Activated T-helper 1 cell treated with anti-CD3 and anti-CD28 coated beads, Interleukin-2, amount 50 U/mL, for 16 hours (primary cell): ENCODE measurements at regions not wholly inside any gene's neighbourhood (a gene's known extent, or its start where the extent isn't known, plus 50 kb on each side); places are given as distances from the start of the nearest gene placed in this dataset.
A peak's percentile ranks its signal among the peaks of the same experiment; 100 is the strongest.
"Not testable (repeated sequence)": the region's sequence is repeated elsewhere in the genome, so short reads cannot be mapped to it uniquely, and the experiment has no call there.

Source experiments
- DNase-seq, 2 donors: peaks; one replicate each; pipeline ENCODE4 v3.0.0-alpha.2; 2020; ENCODE audit warnings: low read depth in 1 of 2, low spot score in 1 of 2

- no peak for DNase-seq
Measured at GRCh38 chr6:9062596-9062995, 627.3 kb upstream of the SLC35B3 start.

DNA sequence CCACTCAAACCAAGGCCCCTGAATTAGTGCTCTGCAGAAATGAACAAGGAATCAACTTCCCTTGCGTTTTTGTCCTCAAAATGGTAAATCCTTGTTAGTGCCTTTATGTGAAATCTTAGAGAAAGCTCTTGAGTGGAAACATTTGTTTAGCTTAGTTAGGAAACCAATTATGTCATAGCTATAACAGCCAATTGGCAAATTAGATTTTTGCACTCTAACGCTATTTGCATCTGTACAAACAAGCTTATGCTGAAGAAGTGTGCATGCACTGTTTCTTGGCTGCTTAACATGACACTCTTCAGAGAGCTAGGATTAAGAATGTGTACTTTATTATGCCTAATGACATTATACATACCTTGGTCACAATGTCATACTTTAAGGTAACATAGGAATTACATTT, 622.6 kb upstream of the SLC35B3 start:
- DNase-seq = no peak

- no peak for DNase-seq
Measured at GRCh38 chr6:9056556-9056955, 621.2 kb upstream of the SLC35B3 start.

DNA sequence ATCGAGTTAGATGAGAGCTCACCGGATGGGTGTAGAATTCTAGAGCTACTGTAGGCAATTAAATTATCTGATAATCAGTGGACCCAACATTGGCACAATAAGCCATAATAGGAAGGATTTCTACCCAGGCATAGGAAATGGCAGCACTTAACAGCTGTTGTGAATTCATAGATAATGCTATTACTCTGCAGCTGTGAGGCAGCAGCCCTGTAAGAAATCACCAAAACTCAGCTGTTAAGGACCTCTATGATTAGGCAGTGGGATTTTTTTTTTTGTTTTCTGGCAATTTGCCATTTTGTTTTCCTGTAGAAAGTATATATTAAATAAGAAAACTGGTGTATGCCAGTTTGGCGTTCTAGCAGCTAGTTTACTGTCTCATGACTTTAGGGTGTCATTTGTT, 609.1 kb upstream of the SLC35B3 start:
- DNase-seq = no peak

- DNase-seq = no peak
Measured at GRCh38 chr6:9040718-9041117, 605.4 kb upstream of the SLC35B3 start.

GRCh38 chr6:9039258-9039657, 603.9 kb upstream of the SLC35B3 start:
- DNase-seq = no peak

DNA sequence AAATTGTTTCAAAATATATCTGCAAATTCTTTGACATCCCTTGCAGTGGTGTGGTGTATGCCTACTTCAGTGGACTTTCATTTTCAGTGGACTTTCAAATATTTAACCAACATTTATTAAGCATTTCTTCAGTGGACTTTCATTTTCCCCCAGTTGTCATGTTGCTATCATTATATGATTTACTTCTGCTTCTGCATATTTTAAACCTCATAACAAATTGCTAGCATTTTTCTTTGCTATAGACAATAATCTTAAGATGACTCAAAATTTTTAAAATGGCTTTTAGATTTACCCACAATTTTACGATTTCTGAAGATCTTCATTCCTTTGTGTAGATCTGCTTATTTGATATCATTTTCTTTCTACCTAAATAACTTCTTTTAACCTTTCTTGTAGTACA, 592.7 kb upstream of the SLC35B3 start:
- no peak for DNase-seq

DNA sequence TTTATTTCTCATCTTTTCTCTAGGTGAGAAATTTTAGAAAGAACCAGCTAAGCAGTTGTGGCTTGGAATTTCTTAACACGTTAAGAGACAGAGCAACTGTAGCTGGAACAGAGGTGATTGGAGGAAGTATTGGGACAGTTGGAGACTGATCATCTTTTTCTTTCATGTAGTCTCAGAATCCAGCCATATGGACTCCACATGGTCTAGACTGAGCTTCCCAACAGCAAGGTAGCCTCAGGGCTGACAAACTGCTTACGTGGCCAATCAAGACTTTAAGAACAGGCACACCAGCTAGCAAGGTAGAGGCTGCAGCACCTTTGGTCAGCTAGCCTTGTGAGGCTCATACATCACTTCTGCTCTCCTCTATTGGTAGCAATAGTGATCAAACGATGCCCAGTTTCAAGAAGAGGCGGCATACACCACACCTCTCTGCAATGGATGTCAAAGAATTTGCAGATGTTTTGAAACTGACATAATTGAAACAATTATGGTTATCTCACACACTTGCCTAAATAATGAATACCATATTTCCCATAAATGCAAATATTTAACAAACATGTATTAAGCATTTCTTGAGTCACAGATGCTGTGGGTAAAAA, 590.5 kb upstream of the SLC35B3 start:
- no peak for DNase-seq

DNA sequence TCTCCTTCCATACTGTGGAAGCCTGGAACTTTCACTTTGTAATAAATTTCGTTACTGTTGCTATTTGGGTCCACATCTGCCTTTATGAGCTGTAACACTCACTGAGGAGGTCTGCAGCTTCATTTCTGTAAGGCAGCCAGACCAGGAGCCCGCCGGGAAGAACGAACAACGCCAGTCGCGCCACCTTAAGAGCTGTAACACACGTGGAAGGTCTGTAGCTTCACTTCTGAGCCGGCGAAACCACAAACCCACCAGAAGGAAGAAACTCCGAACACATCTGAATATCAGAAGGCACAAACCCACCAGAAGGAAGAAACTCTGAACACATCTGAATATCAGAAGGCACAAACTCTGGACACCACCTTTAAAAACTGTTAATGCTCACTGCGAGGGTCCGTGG, 589.9 kb upstream of the SLC35B3 start:
- no peak for DNase-seq

GRCh38 chr6:9024246-9024645, 588.9 kb upstream of the SLC35B3 start:
- DNase-seq = not testable (repeated sequence)

DNA sequence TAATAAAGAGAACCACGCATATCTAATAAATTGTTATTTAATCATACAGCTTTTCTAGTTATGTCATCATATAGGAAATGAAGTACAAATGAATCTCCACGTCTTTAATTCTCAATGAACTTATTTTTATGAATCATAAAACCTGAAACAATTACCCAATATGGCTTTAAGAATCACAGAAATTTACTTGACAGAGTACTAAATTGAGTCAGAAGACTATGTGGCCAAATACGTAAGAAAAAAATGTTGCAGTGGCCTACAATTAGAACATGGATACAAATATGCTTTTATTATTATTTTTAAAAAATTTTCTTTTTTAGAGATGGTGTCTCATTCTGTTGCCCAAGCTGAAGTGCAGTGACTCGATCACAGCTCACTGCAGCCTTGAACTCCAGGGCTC, 584.7 kb upstream of the SLC35B3 start:
- DNase-seq = no peak

DNA sequence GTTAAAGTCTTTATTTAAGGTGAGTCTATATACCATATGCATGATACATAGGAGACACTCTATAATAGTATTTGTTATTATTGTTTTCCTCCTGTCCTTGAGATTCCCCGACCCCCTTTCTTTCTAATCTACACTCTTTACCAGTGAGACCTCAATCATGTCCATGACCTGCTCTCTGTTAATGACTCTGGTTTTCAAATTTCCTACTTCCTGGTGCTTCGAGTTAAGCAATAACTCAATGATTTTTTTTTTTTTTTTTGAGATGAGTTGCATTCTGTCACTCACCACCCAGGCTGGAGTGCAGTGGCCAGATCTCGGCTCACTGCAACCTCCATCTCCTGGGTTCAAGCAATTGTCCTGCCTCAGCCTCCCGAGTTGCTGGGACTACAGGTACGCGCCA, 574.6 kb upstream of the SLC35B3 start:
- DNase-seq = no peak

DNA sequence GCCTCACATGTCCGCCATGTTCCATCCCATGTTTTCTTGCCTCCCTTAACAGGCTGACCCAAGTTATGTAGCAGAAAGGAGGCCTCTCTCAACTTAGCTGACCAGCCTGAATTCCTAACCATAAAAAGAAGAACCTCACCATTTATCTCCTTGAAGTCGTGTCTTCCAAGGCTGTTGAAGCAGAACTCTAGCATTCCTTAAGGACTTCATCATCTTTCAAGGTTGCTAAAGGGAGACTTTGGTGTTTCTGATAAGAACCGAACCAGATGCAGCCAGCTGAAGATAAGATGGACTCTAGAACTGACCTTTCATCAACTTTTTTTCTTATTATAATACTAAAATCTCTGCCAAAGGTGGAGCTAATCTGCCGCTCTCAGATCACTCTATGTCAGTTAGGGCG, 571.7 kb upstream of the SLC35B3 start:
- no peak for DNase-seq

DNA sequence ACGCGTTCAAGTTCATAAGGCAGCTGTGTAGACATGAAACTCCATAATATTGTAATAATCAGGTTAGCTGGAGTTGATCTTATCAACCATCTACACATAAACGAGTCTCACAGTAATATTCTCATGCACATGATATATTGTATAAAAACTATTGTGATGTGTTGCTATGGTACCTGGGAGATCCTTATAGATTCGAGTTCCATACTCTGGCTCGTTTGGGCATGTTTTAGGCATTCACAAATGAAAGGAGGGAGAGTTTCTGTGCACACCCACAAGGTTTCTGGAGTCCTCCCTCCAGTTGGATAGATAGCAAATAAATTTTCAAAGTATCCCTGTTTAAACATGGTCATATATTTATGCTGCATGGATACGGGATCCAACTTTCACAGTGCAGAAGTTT, 567.5 kb upstream of the SLC35B3 start:
- no peak for DNase-seq

DNA sequence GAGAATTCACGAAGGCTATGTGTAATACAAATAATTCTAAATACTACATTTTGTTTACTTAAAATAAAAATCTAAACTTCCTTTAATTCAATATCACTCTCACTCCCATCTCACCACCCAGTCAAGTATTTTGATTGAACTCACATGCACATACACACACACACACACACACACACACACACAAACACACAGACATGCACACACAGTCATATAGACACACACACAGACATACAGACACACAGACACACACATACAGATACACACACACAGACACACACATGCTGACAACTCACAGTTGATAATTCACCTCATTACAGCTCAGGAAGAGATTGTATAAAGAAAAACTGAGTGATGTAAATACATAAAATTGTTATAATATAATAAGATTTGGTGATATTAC, 559.8 kb upstream of the SLC35B3 start:
- no peak for DNase-seq

DNA sequence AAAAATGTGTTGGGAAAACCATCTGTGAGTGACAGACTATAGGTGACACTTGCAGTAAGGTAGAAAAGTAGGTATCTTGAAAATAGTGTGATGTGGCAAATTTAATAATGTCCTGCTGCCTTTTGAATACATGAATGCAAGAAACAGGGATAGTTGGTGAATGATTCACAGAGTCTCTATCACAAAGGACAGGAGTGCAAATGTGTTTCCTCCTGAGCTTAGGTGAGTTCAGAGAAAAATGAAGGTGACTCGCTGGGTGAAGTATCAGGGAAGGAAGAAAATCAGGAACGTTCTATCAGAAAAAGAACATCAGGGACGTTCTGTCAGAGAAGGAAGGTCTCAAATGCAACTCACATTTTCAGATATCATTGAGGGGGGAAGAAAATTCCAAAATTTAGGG, 557.8 kb upstream of the SLC35B3 start:
- DNase-seq = no peak

DNA sequence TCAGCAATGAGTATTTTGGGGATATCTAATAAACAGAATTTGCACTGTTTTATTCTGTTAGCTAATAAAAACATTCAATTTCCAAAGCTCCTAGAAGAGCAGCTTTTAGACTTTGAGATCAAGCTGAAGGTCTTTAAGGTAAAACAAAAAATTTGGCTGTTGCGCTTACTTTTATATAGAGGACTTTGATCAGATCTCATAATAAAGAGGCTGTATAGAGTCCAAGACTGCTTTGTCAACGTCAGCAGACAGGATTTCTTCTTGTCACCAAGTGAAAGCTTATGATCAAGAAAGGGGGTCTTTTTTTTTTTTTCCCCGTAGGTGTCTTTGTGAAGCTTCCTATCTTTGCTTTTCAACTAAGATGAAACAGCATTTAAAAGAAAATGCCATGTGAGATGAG, 556.5 kb upstream of the SLC35B3 start:
- no peak for DNase-seq

- DNase-seq = no peak
Measured at GRCh38 chr6:8990075-8990474, 554.7 kb upstream of the SLC35B3 start.

GRCh38 chr6:8983202-8983688, 547.9 kb upstream of the SLC35B3 start:
- DNase-seq = peak in 1 of 2 donors; percentile 5

DNA sequence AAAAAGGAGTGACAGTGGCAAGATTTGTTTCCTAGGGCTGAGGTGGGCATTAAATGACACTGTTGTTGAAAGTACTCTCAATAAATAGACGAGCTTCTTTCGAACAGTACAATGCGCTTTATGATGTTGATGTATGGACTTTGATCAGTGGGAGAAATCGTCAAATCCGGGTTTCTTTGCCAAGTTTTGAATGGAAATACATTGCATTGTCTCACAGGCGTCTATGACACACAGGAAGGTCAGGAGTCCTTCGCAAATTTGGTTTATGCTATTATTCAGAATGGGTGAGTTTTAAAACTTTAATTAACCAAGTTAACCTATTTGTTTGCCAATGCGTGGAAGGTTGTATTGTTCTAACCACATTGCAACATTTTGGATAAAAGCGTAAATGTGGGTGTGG, 547.3 kb upstream of the SLC35B3 start:
- DNase-seq = no peak

- no peak for DNase-seq
Measured at GRCh38 chr6:8973395-8973794, 538.0 kb upstream of the SLC35B3 start.

- no peak for DNase-seq
Measured at GRCh38 chr6:8969747-8970146, 534.4 kb upstream of the SLC35B3 start.

GRCh38 chr6:8958894-8959511, 523.7 kb upstream of the SLC35B3 start:
- no peak for DNase-seq
